ENCODE measurements at regions not wholly inside any gene's neighbourhood (a gene's known extent, or its start where the extent isn't known, plus 50 kb on each side); places are given as distances from the start of the nearest gene placed in this dataset.

GRCh38 chr1:102100666-102101065 lies 103.9 kb upstream of the OLFM3 start:
- DNase-seq (ENCODE audit: low spot score in 2 of 2), result no peak
- Mint-ChIP-seq H3K9me3 (no peaks in the 10 kb centered on the region), H3K36me3 (no peaks in the 10 kb centered on the region), H3K27ac (no peak overlapping the region)
- ATAC-seq, result no peak

GRCh38 chr1:102099916-102100315 lies 103.2 kb upstream of the OLFM3 start:
- no peak overlapping the region for H3K27ac Mint-ChIP-seq
- DNase-seq (ENCODE audit: low spot score in 2 of 2) (no peak), ATAC-seq (no peak)
- H3K9me3 Mint-ChIP-seq, result no peaks in the 10 kb centered on the region
- H3K36me3 Mint-ChIP-seq, result no peaks in the 10 kb centered on the region

DNA sequence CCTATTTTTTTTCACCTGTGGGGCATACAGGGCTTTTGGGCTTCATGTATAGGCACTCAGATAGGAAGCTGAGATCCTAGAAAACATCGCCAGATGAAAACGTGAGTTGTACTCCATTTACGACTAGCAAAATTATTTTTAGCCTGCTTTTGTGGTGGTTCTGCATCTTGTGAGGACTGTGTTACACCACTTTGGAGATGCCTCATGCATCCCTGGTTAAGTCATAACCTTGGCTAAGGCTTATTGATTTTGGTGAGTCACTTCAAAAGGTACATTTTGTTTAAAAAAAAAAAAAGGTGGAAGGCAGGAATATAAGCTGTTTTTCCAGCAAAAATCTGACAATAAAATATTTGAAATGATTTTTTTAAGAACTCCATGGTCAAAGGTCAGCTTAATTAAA lies 101.8 kb upstream of the OLFM3 start:
- Mint-ChIP-seq H3K9me3 (no peaks in the 10 kb centered on the region), H3K36me3 (no peaks in the 10 kb centered on the region), H3K27ac (no peak overlapping the region)
- DNase-seq (ENCODE audit: low spot score in 2 of 2) (no peak), ATAC-seq (no peak)

GRCh38 chr1:102098081-102098480 lies 101.4 kb upstream of the OLFM3 start:
- Mint-ChIP-seq H3K27ac (no peak overlapping the region), H3K9me3 (no peaks in the 10 kb centered on the region), H3K36me3 (no peaks in the 10 kb centered on the region)
- ATAC-seq (no peak), DNase-seq (ENCODE audit: low spot score in 2 of 2) (no peak)

DNA sequence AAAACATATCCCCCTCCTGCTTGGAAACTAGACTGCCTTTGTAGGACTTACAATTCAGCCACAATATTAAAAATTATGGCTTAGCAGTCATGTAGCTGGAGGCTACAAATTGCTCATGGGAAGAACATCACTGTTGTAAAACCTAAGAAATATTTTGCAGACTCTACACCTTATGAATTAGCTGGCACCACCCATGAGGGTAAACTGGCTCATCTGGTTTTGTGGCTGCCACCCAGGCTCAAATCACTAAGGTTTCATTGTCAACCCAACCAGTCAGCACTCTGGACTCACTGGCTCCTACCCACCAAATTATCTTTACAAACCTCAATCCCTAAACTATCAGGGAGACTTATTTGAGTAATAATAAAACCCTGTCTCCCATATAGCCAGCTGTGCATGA lies 100.7 kb upstream of the OLFM3 start:
- no peak for ATAC-seq
- Mint-ChIP-seq H3K36me3 (no peaks in the 10 kb centered on the region), H3K27ac (no peak overlapping the region), H3K9me3 (no peaks in the 10 kb centered on the region)
- DNase-seq (ENCODE audit: low spot score in 2 of 2), result no peak

DNA sequence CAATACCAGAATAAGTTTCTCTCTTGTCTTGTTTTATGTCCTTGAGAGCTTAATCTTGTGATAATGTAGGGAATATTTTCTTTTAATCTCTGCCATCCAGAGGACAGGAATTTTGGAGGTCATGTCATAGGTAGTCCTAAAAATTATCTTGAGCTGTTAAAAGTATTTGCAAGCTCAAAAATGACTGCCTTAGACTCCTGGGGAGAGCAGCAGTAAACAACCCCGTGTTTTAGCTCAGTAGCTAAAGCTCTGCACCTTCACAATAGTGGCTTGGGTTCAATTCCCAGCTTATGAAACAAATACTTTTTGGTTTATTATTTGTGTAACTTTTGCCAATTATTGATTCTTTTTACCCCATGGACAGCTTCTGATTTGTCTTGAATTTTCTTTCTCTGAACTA lies 99.4 kb upstream of the OLFM3 start:
- H3K27ac Mint-ChIP-seq, result no peak overlapping the region
- ATAC-seq, result no peak

GRCh38 chr1:102089791-102090190 lies 93.1 kb upstream of the OLFM3 start:
- H3K36me3 Mint-ChIP-seq, result no peaks in the 10 kb centered on the region
- ATAC-seq (no peak), DNase-seq (ENCODE audit: low spot score in 2 of 2) (no peak)
- peaks cover 8 to 13% of the 10 kb centered on the region in 2 donors for H3K9me3 Mint-ChIP-seq
- H3K27ac Mint-ChIP-seq, result no peak overlapping the region

More for the DNA sequence above, 99.4 kb upstream of the OLFM3 start:
- Mint-ChIP-seq H3K9me3 (no peaks in the 10 kb centered on the region), H3K36me3 (no peaks in the 10 kb centered on the region)
- no peak for DNase-seq (ENCODE audit: low spot score in 2 of 2)

- ATAC-seq (no peak), DNase-seq (ENCODE audit: low spot score in 2 of 2) (no peak)
- peaks cover 8 to 13% of the 10 kb centered on the region in 2 donors for H3K9me3 Mint-ChIP-seq
- no peaks in the 10 kb centered on the region for H3K36me3 Mint-ChIP-seq
- H3K27ac Mint-ChIP-seq, result no peak overlapping the region
These were observed 89.2 kb upstream of the OLFM3 start for GRCh38 chr1:102085896-102086295.

GRCh38 chr1:102084771-102085535 lies 88.2 kb upstream of the OLFM3 start:
- no peaks in the 10 kb centered on the region for H3K36me3 Mint-ChIP-seq
- DNase-seq (ENCODE audit: low spot score in 2 of 2) (no peak), ATAC-seq (no peak)
- peaks cover 8 to 13% of the 10 kb centered on the region in 2 donors for H3K9me3 Mint-ChIP-seq
- no peak overlapping the region for H3K27ac Mint-ChIP-seq

DNA sequence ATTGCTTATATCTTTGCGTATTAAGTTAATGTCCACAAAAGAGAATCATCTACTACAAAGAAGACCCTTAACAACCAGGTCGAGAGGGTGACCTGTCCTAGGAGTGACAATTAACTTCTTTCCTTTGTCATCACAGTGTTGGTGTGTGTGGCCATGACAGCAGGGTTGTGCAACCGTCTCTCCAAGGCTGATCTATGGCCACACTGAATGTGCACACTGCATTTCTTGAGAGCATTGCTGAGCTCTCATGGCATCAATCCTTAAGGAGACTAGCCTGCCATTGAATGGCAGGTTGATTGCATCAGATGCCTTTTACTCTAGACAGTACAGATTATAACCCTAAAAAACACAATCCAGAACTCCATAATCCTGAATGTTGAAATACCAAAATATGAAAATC lies 86.5 kb upstream of the OLFM3 start:
- peaks cover 13 to 17% of the 10 kb centered on the region in 2 donors for H3K9me3 Mint-ChIP-seq

DNA sequence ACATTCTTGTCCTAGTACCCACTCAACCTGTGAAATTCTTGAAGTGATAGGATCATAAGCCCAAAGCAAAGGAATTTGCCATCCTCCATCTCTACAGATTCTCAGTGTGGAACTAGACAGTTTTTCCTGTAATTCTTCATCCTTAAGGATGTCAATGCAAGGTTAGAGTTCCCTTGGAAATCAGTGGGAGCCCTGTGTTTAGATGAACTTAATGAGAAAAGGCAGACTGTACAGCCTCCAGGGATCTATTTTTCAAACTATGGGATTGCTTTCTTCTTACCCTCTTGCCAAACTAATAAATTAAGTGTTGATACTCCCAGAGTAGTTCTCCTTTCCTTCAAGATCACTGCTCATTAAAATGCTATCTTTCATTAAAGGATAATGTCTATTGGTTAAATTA lies 78.1 kb upstream of the OLFM3 start:
- no peak for ATAC-seq
- Mint-ChIP-seq H3K36me3 (no peaks in the 10 kb centered on the region), H3K27ac (no peak overlapping the region), H3K9me3 (peaks cover 0 to 9% of the 10 kb centered on the region in 2 donors)
- DNase-seq (ENCODE audit: low spot score in 2 of 2), result no peak

More for the DNA sequence above, 86.5 kb upstream of the OLFM3 start:
- H3K27ac Mint-ChIP-seq, result no peak overlapping the region
- H3K36me3 Mint-ChIP-seq, result no peaks in the 10 kb centered on the region
- ATAC-seq, result no peak
- DNase-seq (ENCODE audit: low spot score in 2 of 2), result no peak

GRCh38 chr1:102071451-102071850 lies 74.7 kb upstream of the OLFM3 start:
- H3K9me3 Mint-ChIP-seq, result peaks cover 0 to 11% of the 10 kb centered on the region in 2 donors
- no peak overlapping the region for H3K27ac Mint-ChIP-seq
- H3K36me3 Mint-ChIP-seq, result no peaks in the 10 kb centered on the region
- ATAC-seq, result no peak
- DNase-seq (ENCODE audit: low spot score in 2 of 2), result no peak

DNA sequence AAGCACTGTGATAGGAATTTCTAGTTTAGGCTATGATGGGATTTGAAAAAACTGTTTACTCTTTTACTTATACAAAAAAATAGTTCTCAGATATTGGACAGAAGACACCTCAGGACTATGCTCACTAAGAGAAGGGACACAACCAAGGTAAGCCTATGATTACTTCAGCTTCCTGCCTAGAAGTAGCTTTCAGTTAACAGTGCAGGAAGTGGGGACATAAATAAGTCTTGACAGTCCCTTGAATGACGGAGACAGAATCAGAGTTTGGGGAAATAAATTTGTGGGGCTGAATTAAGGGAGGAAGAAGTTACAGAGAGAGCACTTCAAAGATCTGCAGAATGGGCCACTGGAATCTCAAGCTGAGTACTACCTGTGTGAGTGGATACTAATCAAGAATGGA lies 53.8 kb upstream of the OLFM3 start:
- Mint-ChIP-seq H3K36me3 (no peaks in the 10 kb centered on the region), H3K27ac (no peak overlapping the region), H3K9me3 (peaks cover 0 to 4% of the 10 kb centered on the region in 2 donors)
- ATAC-seq (no peak), DNase-seq (ENCODE audit: low spot score in 2 of 2) (no peak)

- Mint-ChIP-seq H3K27ac (no peak overlapping the region), H3K36me3 (no peaks in the 10 kb centered on the region), H3K9me3 (peaks cover 0 to 4% of the 10 kb centered on the region in 2 donors)
- no peak for ATAC-seq
- DNase-seq (ENCODE audit: low spot score in 2 of 2), result no peak
These were observed 51.0 kb upstream of the OLFM3 start for GRCh38 chr1:102047724-102048123.

All from activated naive CD4-positive, alpha-beta T cell treated with anti-CD3 and anti-CD28 coated beads, Interleukin-2, amount 50 U/mL, for 72 hours (primary cell).